Peyer's patch (tissue), 4 donors: ENCODE measurements at regions not wholly inside any gene's neighbourhood (a gene's known extent, or its start where the extent isn't known, plus 50 kb on each side); places are given as distances from the start of the nearest gene placed in this dataset.

Experiments
- DNase-seq, 3 donors: peaks; one replicate each; pipeline ENCODE4 v3.0.0-alpha.2; 2017 to 2019
- H3K27ac ChIP-seq, 4 donors: fragments of 200-600 bp; sonication (generic); one replicate each; pipeline ENCODE4 v1.5.1; 2016 to 2019
- H3K27me3 ChIP-seq, 2 donors: fragments of 200-600 bp; sonication (generic); one replicate each; pipeline ENCODE4 v1.5.1; 2019
- H3K36me3 ChIP-seq, 3 donors: fragments of 200-600 bp; sonication (generic); one replicate each; pipeline ENCODE4 v1.5.1; 2016 to 2019
- H3K4me1 ChIP-seq, 4 donors: fragments of 200-600 bp; sonication (generic); one replicate each; pipeline ENCODE4 v1.5.1; 2016 to 2019
- H3K4me3 ChIP-seq, 4 donors: fragments of 200-600 bp; sonication (generic); 1 replicate in 3 of 4; 2 replicates in 1 of 4; pipeline ENCODE4 v1.5.1; 2016 to 2019; ENCODE audit warnings: mild to moderate bottlenecking in 1 of 4
- H3K9me3 ChIP-seq, 4 donors: fragments of 200-600 bp; sonication (generic); one replicate each; pipeline ENCODE4 v1.5.1; 2016 to 2019; ENCODE audit warnings: mild to moderate bottlenecking in 1 of 4
- POLR2A ChIP-seq, 2 donors: fragments of 450-650 bp; IDR thresholded peaks; one replicate each; pipeline ENCODE4 v1.5.1; 2017; ENCODE audit warnings: antibody characterized with exemption in 2 of 2, mild to moderate bottlenecking in 2 of 2, moderate library complexity in 2 of 2
- TF ChIP-seq, protein P1 (sequence below), 6 experiments: fragments of 450-650 bp in 4 of 6; fragments of 200-600 bp in 2 of 6; sonication (generic) in 1 of 6; IDR thresholded peaks; one replicate each; pipeline ENCODE4 v1.5.1; 2017 to 2019; ENCODE audit warnings: antibody characterized with exemption in 6 of 6, mild to moderate bottlenecking in 3 of 6, moderate library complexity in 1 of 6

DNA sequence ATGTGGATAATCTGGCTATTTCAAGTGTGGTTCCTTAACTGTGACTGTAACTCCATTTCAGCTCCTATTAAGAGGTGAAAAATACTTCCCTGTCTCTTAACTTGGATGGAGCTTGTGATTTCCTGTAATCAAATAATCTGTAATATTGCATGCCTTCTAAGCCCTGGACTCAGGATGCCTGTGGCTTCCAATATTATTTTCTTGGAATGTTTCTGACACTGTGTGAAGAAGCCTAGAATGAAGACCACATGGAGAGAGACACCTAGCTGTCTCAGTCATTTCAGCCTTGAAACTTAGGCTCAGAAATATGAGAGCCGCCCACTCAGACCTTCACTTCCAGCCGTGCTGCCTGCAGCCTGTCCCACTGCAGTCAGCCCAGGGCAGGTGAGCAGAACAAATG lies 544.3 kb downstream of the TRIML1 start:
- no peaks in the 10 kb centered on the region for H3K9me3 ChIP-seq
- no peaks in the 10 kb centered on the region for H3K27me3 ChIP-seq
- H3K36me3 ChIP-seq, result no peaks in the 10 kb centered on the region
- H3K27ac ChIP-seq, result no peak overlapping the region
- H3K4me1 ChIP-seq, result no peaks in the 10 kb centered on the region
- no peak overlapping the region for H3K4me3 ChIP-seq
- no peak for DNase-seq
- TF ChIP-seq, protein P1, sequence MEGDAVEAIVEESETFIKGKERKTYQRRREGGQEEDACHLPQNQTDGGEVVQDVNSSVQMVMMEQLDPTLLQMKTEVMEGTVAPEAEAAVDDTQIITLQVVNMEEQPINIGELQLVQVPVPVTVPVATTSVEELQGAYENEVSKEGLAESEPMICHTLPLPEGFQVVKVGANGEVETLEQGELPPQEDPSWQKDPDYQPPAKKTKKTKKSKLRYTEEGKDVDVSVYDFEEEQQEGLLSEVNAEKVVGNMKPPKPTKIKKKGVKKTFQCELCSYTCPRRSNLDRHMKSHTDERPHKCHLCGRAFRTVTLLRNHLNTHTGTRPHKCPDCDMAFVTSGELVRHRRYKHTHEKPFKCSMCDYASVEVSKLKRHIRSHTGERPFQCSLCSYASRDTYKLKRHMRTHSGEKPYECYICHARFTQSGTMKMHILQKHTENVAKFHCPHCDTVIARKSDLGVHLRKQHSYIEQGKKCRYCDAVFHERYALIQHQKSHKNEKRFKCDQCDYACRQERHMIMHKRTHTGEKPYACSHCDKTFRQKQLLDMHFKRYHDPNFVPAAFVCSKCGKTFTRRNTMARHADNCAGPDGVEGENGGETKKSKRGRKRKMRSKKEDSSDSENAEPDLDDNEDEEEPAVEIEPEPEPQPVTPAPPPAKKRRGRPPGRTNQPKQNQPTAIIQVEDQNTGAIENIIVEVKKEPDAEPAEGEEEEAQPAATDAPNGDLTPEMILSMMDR (IDR thresholded peaks at IDR 0.05), result no peak
- no peak for TF ChIP-seq POLR2A (IDR thresholded peaks at IDR 0.05)

DNA sequence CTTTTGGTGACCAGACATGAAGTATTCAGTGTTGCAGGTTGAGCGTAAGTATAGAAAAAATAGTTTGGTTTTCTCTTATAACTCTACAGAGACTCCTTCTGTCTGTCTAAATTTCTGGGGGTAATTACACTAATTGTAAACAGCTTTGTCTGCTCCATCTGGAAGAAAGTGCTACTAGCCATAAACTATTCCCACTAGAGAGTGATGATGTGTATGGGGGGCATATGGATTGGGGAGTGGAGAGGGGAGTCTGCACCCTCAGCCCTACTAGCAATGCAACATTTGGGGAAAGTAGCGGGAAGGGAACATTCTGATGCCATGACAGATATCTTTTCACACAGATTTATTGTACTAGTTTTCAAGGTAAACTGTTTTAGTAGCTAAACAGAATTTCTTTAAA lies 549.7 kb downstream of the TRIML1 start:
- Histone ChIP-seq H3K36me3 (no peaks in the 10 kb centered on the region), H3K27ac (no peak overlapping the region), H3K4me3 (no peak overlapping the region), H3K27me3 (no peaks in the 10 kb centered on the region), H3K9me3 (no peaks in the 10 kb centered on the region), H3K4me1 (no peaks in the 10 kb centered on the region)
- no peak for DNase-seq
- no peak for TF ChIP-seq POLR2A (IDR thresholded peaks at IDR 0.05)
- TF ChIP-seq, protein P1 (IDR thresholded peaks at IDR 0.05), result no peak

GRCh38 chr4:188691811-188692210 lies 552.6 kb downstream of the TRIML1 start:
- Histone ChIP-seq H3K9me3 (no peaks in the 10 kb centered on the region), H3K27ac (no peak overlapping the region), H3K36me3 (no peaks in the 10 kb centered on the region), H3K4me1 (no peaks in the 10 kb centered on the region), H3K27me3 (no peaks in the 10 kb centered on the region), H3K4me3 (no peak overlapping the region)
- no peak for DNase-seq
- TF ChIP-seq POLR2A (IDR thresholded peaks at IDR 0.05), result no peak

- DNase-seq, result no peak
- Histone ChIP-seq H3K36me3 (no peaks in the 10 kb centered on the region), H3K9me3 (no peaks in the 10 kb centered on the region), H3K27ac (no peak overlapping the region), H3K4me3 (no peak overlapping the region), H3K4me1 (no peaks in the 10 kb centered on the region), H3K27me3 (no peaks in the 10 kb centered on the region)
- TF ChIP-seq POLR2A (IDR thresholded peaks at IDR 0.05), result no peak
- TF ChIP-seq, protein P1 (IDR thresholded peaks at IDR 0.05), result no peak
Measured at GRCh38 chr4:188695261-188695660, 556.0 kb downstream of the TRIML1 start.

DNA sequence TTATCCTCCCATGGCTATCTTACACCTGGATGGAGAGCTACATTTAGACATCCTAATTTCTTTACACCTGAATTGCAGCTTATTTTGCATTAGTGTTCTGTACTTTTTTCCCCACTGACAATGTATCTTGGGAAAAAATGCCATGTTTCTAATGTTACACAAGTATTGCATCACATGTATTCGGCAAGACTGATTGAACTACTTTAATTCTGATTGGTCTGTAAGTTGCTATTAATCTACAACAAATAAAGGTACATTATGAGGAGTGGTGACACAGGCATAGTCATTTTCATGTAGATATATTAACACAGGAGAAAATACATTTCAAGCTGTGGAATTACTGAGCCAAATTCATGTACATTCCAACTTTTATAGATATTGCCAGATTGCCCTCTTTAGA lies 558.0 kb downstream of the TRIML1 start:
- Histone ChIP-seq H3K9me3 (no peaks in the 10 kb centered on the region), H3K4me3 (no peak overlapping the region), H3K36me3 (no peaks in the 10 kb centered on the region), H3K4me1 (no peaks in the 10 kb centered on the region), H3K27me3 (no peaks in the 10 kb centered on the region), H3K27ac (no peak overlapping the region)
- DNase-seq, result no peak
- TF ChIP-seq POLR2A (IDR thresholded peaks at IDR 0.05), result no peak
- TF ChIP-seq, protein P1 (IDR thresholded peaks at IDR 0.05), result no peak

DNA sequence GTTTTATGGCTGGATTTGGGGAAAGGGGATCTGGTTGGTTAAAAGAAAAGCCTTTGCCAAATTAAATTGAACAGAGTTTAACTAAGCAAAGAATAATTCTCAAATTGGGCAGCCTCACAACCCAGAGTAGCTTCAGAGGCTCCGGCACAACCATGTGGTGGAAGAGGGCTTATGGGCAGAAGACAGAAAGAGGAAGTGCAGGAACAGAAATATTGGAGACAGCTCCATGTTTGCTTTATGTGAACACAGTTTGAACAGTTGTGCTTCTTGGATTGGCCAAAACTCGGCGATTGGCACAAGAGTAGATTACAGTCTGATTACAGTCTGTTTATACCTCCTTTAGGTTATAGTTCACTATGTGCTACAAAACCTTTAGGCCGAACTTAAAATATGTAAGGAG lies 562.7 kb downstream of the TRIML1 start:
- DNase-seq, result no peak
- Histone ChIP-seq H3K4me3 (no peak overlapping the region), H3K9me3 (peaks cover 0 to 4% (median 0%) of the 10 kb centered on the region in 4 donors), H3K36me3 (no peaks in the 10 kb centered on the region), H3K27me3 (no peaks in the 10 kb centered on the region), H3K4me1 (no peaks in the 10 kb centered on the region), H3K27ac (no peak overlapping the region)
- TF ChIP-seq, protein P1 (IDR thresholded peaks at IDR 0.05), result no peak
- no peak for TF ChIP-seq POLR2A (IDR thresholded peaks at IDR 0.05)
